ENCODE measurements at regions not wholly inside any gene's neighbourhood (a gene's known extent, or its start where the extent isn't known, plus 50 kb on each side); places are given as distances from the start of the nearest gene placed in this dataset.
A peak's percentile ranks its signal among the peaks of the same experiment; 100 is the strongest.

- no peak for DNase-seq (ENCODE audit: low read depth)
Measured at GRCh38 chr1:87437663-87438295, 109.1 kb downstream of the LMO4 start.

GRCh38 chr1:87439821-87440220 lies 111.1 kb downstream of the LMO4 start:
- DNase-seq (ENCODE audit: low read depth) = no peak

DNA sequence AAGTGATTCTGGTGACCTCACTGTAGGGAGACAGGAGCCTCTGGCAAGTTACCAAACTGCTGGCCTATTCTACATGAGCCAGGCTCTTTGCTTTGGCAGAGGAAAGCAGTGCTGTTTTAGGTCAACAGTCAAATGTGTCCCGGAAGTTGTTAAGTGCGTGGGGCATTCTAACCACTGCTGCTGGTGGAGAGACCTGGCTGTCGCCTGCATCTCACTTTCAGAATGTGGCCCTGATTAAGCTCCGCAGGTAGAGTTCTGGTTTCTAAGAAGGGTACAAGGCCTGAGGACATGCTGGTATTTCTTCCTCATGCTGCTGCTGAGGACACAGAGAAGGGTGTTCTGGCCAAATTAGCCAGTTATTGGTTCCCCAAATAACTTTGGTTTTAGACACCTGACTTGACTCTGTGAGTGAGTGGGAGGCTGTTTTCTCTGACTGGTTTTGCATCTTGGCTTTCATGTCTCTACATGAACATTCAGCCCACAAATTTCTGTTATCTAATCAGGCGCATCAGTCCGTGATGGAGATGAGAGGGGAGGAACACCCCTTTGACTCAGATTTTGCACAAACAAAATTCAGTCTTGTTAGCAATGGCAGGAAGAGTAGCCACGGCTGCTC lies 120.8 kb downstream of the LMO4 start:
- DNase-seq (ENCODE audit: low read depth) = peak; percentile 12

DNA sequence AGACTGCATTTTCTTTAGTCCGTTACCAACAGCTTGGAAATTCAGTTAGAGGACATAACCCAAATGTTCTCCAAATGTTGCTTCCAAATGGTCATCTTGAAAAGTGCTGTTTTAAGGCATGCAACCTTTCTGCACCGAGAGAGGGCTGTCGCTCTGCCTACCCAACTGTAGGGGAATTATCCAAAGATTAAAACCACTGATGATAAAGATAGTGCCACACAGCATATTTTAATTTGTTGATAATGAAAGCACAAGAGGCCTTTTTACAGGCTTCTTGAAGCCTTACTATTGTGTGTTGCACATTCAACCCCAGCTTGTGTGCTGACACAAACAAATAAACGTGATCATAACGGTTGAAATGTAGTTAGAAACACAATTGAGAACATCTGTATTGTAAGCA lies 121.5 kb downstream of the LMO4 start:
- no peak for DNase-seq (ENCODE audit: low read depth)

- DNase-seq (ENCODE audit: low read depth) = no peak
Measured at GRCh38 chr1:87450615-87451209, 122.0 kb downstream of the LMO4 start.

GRCh38 chr1:87451229-87451920 lies 122.7 kb downstream of the LMO4 start:
- no peak for DNase-seq (ENCODE audit: low read depth)

DNA sequence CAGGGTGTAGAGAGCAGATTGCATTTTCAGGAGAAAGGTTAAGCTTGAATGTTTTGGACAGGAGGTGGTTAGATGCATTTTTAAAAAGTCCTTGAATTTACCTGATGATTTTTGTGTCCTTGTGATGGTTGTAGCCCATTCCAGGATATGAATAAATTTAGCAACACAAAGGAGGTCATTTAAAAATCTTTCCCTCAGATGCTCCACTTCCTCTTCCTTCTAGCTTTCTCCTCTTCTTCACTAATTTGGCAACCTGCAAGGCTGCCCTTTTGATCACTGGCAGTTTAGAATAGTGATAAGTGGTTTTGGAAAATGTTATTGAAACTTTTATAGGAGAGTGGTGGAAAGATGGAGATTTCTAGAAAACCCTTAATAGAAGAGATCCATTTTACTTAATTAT lies 124.0 kb downstream of the LMO4 start:
- DNase-seq (ENCODE audit: low read depth) = no peak

DNA sequence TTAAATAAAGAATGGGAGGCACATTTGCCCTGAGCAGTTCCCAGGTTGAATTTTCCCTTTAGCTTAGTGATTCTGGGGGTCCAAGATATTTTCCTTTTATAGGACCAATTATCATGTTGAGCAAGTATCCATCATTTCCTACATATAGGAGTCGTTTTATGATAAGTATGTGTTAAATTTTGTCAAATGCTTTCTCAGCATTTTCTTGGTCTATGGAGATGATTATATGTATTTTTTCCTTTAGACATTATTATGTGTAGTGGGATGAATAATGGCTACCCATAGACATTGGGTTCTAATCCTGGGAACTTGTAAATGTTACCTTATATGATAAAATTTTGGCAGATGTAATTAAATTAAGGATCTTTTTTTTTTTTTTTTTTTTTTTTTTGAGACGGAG lies 128.7 kb downstream of the LMO4 start:
- DNase-seq (ENCODE audit: low read depth) = no peak

DNA sequence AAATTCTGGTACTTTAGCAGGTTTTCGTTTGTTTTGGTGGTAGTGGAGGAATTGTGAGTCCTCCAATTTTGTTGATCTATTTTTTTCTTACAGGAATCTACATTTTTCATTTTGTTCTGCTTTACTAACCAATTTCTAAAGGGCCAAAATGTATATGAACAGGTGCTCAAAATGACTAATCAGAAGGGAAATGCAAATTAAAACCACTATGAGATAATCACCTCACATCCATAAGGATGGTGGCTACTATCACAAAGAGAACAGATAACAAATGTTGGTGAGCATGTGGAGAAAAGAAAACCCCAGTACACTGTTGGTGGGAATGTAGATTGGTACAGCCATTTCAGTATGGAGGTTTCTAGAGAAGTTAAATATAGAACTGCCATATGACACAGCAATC lies 134.2 kb downstream of the LMO4 start:
- DNase-seq (ENCODE audit: low read depth) = no peak

- DNase-seq (ENCODE audit: low read depth) = no peak
Measured at GRCh38 chr1:87464022-87464490, 135.4 kb downstream of the LMO4 start.

DNA sequence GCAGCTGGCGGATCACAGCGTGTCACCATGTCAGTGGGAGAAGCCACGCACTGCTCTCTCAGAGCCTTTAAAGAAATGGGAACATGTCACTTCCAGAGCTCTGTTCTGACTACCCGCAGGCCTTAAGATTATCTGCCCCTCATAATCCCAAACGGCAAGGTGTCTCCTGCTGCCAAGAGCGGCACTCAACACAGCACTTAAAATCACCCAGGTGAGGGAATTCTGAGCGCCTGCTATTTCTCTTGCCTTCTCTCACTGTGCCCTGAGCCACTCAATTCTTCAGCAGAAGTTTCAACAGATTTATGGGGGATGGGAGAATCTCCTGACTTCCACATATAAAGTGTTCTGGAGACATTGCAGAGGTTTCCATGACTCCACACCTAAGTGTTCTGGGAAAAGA lies 137.9 kb downstream of the LMO4 start:
- no peak for DNase-seq (ENCODE audit: low read depth)

- DNase-seq (ENCODE audit: low read depth) = no peak
Measured at GRCh38 chr1:87472716-87473115, 144.0 kb downstream of the LMO4 start.

DNA sequence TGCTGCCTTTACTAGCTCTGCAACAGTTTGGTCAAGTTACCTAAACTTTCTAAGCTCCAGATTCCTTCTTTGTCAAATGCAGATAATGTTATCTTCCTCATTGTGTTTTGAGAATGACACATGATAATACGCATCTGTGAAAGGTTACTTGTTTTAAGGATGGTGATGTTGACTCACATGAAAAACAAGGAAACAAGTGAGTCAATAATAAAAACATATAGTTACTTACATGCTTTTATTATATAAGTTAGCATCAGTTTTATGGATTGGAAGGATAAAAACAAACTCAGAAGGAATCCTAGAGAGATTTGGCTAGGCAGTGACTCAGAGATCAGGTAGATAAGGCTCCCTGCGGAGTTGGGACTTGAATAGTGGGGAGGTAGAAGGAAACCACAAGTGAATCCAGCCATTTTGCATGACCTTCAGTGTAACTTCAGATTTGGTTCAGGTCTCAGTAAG lies 144.6 kb downstream of the LMO4 start:
- DNase-seq (ENCODE audit: low read depth) = no peak

DNA sequence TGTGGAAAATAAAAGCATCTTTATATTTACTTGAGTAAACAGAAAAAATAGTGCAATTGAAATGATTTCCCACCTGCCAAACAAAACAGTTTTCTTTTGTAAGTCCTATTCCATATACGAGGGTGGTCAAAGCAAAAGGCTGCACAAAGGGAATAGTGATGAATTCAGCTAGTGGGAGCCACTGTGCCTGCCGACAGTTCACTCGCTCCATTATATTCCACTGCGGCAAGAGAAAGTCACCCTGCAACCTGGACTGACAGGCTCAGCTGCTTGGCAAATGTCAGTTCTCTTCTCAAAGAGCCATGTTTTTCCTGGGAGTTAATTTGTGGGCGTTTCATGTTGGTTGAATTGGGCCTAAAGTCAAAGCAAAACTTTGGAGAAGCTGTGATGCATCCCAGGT lies 145.4 kb downstream of the LMO4 start:
- no peak for DNase-seq (ENCODE audit: low read depth)

DNA sequence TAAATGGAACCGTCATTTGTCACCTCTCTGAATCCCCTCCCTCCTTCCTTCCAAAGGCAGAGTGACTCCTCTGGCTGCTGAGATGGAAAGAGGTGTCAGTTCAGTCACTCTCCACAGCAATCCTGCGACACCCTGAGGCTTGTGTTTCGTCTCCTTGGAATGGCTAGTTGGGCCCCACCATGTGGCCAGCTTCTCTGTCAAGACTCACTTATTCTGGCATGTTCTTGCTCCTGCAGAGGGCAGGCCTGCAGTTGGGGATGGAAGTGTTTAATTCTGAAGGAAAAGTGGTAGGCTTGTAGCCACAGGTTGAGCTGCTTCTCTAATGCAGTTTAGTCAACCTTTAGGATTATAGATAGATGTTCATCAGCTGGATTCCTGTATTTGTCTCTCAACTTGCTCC lies 149.6 kb downstream of the LMO4 start:
- no peak for DNase-seq (ENCODE audit: low read depth)

DNA sequence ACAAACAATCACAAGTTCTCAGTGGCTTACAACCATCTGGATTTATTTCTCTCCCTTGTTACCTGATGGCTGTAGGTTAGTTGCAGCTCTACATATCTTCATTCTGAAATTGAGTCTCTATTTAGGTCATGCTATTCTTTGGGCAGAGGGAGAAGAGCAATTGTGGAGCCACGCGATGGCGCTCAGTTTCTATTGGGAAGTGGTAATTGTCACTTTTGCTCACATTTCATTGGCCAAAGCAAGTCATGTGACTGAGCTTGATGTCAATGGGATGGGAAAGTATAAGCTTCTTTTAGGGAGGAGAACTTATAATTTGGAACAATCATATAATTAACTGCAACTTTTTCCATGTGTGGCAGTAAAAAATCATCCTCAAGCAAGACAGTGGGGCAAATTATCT lies 166.5 kb downstream of the LMO4 start:
- DNase-seq (ENCODE audit: low read depth) = no peak

DNA sequence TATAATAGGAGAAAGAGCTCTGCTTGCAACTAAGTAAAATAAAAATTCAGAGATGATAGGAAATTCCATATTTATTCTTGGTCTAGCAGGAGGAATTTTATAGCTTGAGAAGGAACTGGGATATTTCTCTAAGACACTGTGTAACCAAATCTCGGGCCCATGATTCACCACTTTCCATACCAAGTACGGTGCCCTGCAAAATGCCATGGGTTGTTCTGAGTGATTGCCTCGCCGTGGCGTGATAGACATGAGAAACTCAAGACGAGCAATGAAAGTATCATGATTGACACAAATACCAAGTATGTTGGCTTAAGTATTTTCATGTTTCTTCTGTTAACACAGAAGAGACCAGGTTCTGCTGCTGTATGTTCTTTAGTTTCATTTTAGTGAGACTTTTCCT lies 167.2 kb downstream of the LMO4 start:
- no peak for DNase-seq (ENCODE audit: low read depth)

GRCh38 chr1:87497380-87498203 lies 168.9 kb downstream of the LMO4 start:
- no peak for DNase-seq (ENCODE audit: low read depth)

DNA sequence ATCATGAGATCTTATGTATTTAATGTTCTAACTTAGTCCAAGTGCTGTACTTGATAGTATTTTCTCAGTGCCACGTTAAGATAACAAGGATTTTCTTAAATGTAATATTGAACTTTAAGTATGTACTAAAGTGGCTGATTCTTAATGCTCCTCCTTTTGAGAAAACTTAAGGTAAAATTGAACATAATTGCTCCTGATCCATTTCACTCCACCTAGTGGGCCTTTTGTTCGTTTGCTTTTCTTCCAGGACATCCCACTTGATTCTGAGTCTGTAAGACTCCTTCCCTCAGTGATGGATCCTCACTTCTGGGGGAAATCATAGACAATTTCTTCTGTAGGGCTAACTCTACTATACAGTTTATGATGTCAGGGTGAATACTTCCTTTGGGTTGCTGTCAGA lies 173.1 kb downstream of the LMO4 start:
- DNase-seq (ENCODE audit: low read depth) = no peak

DNA sequence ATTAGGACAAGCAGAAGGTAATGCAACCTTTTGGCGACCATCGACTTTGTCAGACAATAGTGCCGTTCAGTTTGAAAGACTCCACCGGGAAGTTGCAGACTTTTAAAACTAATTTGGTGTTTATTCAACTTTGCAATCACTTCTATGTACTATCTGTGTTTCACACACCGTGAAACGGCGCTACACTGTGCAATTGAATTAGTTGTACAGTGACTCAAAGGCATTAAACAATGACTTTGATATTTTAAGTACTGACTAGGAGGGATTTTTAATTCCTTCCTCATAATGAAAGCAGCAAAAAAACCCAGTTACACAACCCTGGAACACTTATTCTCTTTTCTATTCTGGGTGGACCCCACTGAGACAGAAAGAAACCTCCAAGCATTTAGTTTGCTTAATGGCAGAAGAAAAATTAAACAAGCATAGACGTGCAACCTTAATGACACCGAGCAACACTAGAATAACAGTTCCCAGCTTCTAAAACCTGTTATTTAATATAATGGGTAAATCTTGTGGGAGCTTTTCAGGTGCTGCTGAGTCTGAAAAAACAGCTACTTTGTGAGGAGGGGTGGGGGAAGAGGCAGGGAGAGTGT lies 176.8 kb downstream of the LMO4 start:
- no peak for DNase-seq (ENCODE audit: low read depth)

DNA sequence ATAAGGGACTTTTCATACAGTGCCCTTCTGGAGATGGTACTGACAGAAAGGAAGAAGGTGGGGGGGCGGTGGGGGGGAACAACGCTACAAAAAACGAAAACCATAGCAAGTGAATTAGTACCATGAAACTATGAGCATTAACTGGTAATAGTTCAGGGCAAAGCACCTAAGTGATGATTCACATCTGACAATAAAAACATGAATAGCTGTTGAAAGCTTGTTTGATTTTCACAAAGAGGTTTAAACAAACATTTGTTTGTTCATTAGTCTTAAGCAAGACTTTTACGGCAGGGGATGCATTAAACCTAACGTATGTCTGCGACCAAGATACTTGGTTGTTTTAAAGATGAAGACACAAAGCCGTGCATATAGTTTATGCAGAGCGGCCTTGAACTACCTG lies 177.5 kb downstream of the LMO4 start:
- no peak for DNase-seq (ENCODE audit: low read depth)

Data from activated T-cell treated with anti-CD3 and anti-CD28 coated beads for 24 hours (primary cell).